ENCODE measurements at regions not wholly inside any gene's neighbourhood (a gene's known extent, or its start where the extent isn't known, plus 50 kb on each side); places are given as distances from the start of the nearest gene placed in this dataset.
"Not testable (repeated sequence)": the region's sequence is repeated elsewhere in the genome, so short reads cannot be mapped to it uniquely, and the experiment has no call there.

GRCh38 chr4:159697322-159698283 lies 594.7 kb downstream of the RAPGEF2 start:
- in situ Hi-C loops (cut with MboI; ENCODE audit: low pct_unique_long_range_greater_than_20kb, low sequenced_read_pairs) = no loop called here
- DNase-seq = no peak

GRCh38 chr4:159698336-159698735 lies 595.5 kb downstream of the RAPGEF2 start:
- in situ Hi-C loops (cut with MboI; ENCODE audit: low pct_unique_long_range_greater_than_20kb, low sequenced_read_pairs) = no loop called here

DNA sequence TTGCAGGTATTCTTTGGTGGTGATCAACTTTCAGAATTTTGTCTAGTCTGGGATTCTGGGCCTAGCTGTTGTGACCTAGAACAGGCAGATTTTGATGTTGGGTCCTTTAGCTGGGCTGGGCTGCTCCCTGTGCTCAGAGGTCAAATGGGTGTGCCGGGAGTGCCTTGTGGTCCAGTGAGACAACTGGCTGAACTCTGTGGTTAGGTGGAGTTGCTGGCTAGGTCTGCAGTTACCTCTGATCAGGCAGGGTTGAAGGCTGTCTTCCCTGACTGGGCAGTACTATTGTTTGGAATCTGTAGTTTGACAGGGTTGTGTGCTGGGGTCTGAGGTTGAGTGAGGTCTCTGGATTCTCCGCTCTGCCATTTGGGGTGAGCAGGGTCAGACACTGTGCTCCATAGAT lies 599.3 kb downstream of the RAPGEF2 start:
- no peak for DNase-seq
- in situ Hi-C loops (cut with MboI; ENCODE audit: low pct_unique_long_range_greater_than_20kb, low sequenced_read_pairs) = no loop called here

More at GRCh38 chr4:159698336-159698735, 595.5 kb downstream of the RAPGEF2 start:
- DNase-seq = no peak

DNA sequence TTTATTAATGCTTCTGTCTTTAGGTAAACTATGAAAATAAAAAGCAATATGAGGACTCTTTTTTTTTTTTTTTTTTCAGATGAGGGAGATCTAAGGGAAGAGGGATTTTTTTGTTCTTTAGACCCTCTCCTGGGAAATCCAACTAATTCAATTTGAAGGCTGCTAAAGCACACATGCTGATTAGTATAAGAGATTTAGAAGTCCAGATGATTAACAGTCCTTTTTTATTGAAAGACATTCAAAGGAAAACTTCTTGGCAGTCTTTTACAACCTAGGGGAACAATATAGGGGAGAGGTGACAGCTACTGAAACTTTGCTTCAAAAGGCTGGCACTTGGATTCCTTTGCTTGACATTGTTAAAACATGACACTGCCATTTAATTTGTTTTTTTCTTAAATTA lies 602.5 kb downstream of the RAPGEF2 start:
- in situ Hi-C loops (cut with MboI; ENCODE audit: low pct_unique_long_range_greater_than_20kb, low sequenced_read_pairs) = no loop called here
- DNase-seq = no peak

DNA sequence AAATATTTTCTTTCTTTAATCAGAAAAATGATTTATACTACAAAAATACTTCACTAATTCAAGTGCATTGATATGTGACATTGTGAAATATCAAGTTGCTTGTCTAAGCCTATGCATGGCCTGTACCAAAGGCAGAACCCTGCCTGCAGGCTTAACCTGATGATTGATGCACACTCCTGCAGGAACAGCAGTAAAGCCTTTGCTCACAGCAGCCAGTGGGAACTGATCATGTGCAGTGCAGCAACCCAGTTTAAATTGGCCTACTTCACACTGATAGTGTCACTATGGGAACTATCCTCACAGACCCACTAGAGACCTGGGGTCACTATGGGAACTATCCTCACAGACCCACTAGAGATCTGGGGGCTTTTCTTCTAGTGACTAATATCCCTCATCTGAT lies 603.8 kb downstream of the RAPGEF2 start:
- in situ Hi-C loops (cut with MboI; ENCODE audit: low pct_unique_long_range_greater_than_20kb, low sequenced_read_pairs) = no loop called here
- DNase-seq = no peak

DNA sequence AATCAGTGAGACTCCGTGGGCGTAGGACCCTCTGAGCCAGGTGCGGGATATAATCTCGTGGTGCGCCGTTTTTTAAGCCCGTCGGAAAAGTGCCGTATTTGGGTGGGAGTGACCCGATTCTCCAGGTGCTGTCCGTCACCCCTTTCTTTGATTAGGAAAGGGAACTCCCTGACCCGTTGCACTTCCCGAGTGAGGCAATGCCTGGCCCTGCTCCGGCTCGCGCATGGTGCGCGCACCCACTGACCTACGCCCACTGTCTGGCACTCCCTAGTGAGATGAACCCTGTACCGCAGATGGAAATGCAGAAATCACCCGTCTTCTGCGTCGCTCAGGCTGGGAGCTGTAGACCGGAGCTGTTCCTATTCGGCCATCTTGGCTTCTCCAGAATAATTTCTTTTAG lies 612.3 kb downstream of the RAPGEF2 start:
- in situ Hi-C loops (cut with MboI; ENCODE audit: low pct_unique_long_range_greater_than_20kb, low sequenced_read_pairs); DNase-seq: not testable (repeated sequence)

DNA sequence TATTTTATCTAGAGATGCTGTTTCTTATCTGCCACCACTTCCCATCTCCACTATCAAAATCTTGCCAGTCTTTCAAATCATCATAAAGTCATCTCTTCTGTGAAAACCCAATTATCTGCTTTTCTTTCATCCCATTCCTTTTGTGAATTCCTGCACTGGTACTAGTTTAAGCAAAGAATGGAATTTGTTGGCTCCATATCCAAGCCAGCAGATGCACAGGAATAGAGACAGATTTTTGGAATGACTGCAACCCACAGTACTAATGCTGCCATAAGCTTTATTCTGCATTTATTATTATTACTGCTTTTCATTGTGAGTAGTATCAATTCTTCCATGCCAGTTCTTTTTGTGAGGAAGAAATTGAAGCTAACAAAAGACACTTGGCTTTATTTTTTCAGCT lies 616.7 kb downstream of the RAPGEF2 start:
- DNase-seq = no peak
- in situ Hi-C loops (cut with MboI; ENCODE audit: low pct_unique_long_range_greater_than_20kb, low sequenced_read_pairs) = no loop called here

DNA sequence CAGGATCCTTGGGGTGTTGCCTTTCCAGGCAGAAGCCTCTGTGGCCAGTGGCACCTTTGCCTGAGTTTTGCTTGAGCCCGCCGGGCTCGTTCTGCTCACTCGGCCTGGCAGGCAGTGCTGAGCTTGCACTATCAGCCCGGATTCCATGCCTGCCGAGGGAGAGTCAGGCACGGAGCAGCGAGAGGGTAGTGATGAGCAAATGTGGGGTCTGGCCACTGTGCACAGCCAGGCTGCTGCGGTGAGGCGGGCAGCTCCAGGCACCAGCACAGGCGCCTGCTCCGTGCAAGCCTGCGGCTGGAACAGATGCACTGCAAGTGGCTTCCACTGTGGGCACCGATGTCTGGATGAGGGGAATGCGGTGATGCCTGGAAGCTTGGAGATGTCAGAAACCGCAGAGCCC lies 619.2 kb downstream of the RAPGEF2 start:
- in situ Hi-C loops (cut with MboI; ENCODE audit: low pct_unique_long_range_greater_than_20kb, low sequenced_read_pairs) = no loop called here
- no peak for DNase-seq

DNA sequence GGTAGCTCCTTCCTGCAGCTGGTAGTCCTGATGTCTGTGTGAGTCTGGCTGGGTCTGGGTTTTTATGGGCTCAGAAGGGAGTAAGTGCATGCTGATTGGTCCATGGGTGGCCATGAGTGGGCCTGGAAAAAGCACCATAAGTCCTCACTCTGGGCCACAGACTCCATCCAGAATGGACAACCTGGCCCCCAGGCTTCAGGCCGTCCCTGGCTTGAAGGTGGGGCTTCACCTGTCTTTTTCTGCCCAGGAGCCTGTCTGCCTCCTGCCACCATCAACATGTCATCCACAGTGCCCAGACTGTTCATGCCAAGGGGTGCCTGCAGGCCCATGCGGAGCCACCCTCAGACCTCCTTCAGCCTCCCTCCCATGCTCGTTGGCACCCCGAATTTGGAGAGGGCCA lies 620.0 kb downstream of the RAPGEF2 start:
- DNase-seq = no peak
- in situ Hi-C loops (cut with MboI; ENCODE audit: low pct_unique_long_range_greater_than_20kb, low sequenced_read_pairs) = no loop called here

DNA sequence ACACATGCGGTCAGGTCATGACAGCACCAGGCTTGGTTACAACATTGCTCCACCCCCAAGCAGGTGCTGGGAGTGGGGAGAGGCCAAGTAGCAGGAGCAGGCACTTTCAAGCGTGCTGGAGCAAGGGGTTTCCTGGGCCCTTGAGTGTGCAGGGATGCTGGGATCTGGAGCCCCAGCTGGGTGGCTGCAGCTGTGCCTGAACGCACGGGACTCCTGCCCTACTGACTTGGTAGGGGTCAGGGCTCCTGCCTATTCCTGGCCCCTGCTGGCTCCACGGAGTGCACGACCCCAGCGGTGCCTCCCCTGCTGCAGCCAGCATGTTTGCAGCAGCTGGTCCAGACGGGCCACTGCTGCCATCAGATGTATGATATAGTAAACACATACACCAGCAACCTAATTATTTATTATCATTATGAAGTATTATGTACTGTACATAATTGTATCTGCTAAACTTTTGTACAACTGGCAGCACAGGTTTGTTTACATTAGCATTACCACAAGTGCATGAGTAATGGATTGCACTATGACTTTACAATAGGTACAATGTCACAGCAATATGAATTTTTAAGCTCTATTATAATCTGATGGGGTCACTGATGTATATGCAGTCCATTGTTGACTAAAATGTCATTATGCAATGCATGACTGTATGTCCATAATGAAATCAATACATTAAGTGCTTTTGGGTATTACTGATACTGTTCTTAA lies 620.6 kb downstream of the RAPGEF2 start:
- DNase-seq = no peak
- in situ Hi-C loops (cut with MboI; ENCODE audit: low pct_unique_long_range_greater_than_20kb, low sequenced_read_pairs) = no loop called here

DNA sequence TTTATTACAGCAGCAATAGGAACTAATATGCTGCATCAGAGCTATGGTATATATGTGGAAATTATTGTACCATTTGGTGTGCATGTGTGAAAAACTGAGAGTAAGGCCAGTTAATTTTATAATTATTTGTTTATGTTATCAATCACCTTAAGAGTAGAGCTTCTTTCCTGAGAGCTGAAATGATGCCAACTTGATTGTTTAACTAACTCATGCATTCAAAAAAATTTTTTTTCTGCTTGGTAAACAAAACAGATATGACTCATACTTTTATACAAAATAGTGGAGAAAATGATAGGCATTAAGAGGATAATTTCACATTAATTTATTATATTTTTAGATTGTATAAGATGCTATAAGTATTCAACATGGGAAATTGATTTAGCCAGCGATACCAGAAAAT lies 622.7 kb downstream of the RAPGEF2 start:
- no peak for DNase-seq
- in situ Hi-C loops (cut with MboI; ENCODE audit: low pct_unique_long_range_greater_than_20kb, low sequenced_read_pairs) = no loop called here

DNA sequence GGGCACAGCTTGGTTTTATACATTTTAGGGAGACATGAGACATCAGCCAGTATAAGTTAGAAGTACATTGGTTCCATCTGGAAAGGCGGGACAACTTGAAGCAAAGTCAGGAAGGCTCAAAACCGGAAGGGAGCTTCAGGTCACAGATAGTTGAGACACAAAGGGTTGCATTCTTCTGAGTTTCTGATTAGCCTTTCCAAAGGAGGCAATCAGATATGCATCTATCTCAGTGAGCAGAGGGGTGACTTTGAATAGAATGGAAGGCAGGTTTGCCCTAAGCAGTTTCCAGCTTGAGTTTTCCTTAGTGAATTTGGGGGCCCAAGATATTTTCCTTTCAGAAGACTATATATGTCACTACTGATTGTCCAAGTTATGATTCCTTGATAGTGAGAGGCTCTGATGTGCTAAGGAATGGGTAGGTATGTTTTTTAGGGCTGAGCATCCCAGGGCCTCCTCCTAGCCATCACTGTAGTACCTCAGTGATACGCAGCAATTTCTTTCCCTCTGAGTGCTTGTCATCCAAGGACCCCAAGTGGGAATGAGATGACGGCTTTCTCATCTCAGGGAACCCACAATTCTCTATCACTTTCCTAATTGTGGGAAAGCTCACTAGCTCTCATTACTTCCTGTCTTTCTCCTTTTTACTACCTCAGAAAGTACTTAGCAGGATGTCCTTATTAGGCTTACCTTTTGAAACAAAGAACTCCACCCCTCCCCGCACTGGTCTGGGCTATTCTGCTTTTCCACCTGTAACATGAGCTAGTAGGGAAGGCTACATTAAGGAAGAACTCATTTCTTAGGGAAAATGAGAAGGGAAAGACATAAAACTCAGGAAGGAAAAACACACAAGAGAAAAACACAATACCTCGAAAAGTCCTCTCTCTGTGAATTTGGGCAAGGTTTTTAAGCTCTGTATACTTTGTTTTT lies 632.7 kb downstream of the RAPGEF2 start:
- in situ Hi-C loops (cut with MboI; ENCODE audit: low pct_unique_long_range_greater_than_20kb, low sequenced_read_pairs) = no loop called here
- DNase-seq = no peak

GRCh38 chr4:159736411-159736810 lies 633.5 kb downstream of the RAPGEF2 start:
- in situ Hi-C loops (cut with MboI; ENCODE audit: low pct_unique_long_range_greater_than_20kb, low sequenced_read_pairs) = no loop called here
- no peak for DNase-seq

GRCh38 chr4:159743971-159744370 lies 641.1 kb downstream of the RAPGEF2 start:
- in situ Hi-C loops (cut with MboI; ENCODE audit: low pct_unique_long_range_greater_than_20kb, low sequenced_read_pairs) = no loop called here
- DNase-seq = no peak

GRCh38 chr4:159747983-159748382 lies 645.1 kb downstream of the RAPGEF2 start:
- DNase-seq = no peak
- in situ Hi-C loops (cut with MboI; ENCODE audit: low pct_unique_long_range_greater_than_20kb, low sequenced_read_pairs) = no loop called here

- in situ Hi-C loops (cut with MboI; ENCODE audit: low pct_unique_long_range_greater_than_20kb, low sequenced_read_pairs) = no loop called here
- DNase-seq = no peak
These were observed 646.1 kb downstream of the RAPGEF2 start for GRCh38 chr4:159748834-159749444.

GRCh38 chr4:159757499-159757898 lies 654.6 kb downstream of the RAPGEF2 start:
- DNase-seq = no peak
- in situ Hi-C loops (cut with MboI; ENCODE audit: low pct_unique_long_range_greater_than_20kb, low sequenced_read_pairs) = no loop called here

DNA sequence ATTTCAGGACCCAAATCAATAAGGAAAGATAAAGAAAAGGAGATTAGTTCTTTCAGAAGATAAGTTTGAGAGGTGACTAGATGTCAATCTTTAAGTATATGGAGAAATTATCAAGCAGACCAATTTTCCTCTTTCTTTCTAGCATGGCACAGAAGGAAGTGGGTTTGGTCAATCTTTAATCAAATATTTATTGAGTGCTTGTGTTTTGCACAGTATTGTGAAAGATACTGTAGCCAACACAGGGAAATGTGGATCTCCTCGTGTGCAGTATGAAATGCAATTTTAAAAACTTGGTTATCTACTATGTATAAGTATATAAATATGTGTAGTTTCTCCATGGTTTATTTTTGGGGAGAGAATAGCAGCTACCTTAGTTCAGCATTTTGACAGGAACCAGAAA lies 655.2 kb downstream of the RAPGEF2 start:
- no peak for DNase-seq
- in situ Hi-C loops (cut with MboI; ENCODE audit: low pct_unique_long_range_greater_than_20kb, low sequenced_read_pairs) = no loop called here

DNA sequence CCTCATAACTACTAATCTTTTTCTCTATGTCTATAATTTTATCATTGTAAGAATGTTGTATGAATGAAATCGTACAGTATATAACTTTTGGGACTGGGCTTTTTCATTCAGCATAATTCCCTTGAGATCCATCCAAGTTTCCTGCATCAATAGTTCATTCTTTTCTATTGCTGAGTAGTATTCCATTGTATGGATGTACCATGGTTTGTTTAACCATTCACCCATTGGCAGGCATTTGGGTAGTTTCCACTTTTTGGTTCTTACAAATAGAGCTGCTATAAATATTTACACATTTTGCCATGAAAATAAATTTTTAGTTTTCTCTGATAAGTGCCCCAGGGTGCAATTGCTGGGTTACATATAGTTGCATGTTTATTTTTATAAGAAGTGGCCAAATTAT lies 659.8 kb downstream of the RAPGEF2 start:
- in situ Hi-C loops (cut with MboI; ENCODE audit: low pct_unique_long_range_greater_than_20kb, low sequenced_read_pairs) = no loop called here
- no peak for DNase-seq

Measured in KBM-7 (cell line).